ENCODE measurements at regions not wholly inside any gene's neighbourhood (a gene's known extent, or its start where the extent isn't known, plus 50 kb on each side); places are given as distances from the start of the nearest gene placed in this dataset.
"Not testable (repeated sequence)": the region's sequence is repeated elsewhere in the genome, so short reads cannot be mapped to it uniquely, and the experiment has no call there.

GRCh38 chr2:219844401-219845091 is 217.1 kb downstream of the SLC4A3 start:
- no peak for DNase-seq

GRCh38 chr2:219848882-219849281 is 221.5 kb downstream of the SLC4A3 start:
- no peak for DNase-seq

- DNase-seq, result no peak
These were observed 223.7 kb downstream of the SLC4A3 start for GRCh38 chr2:219851169-219851568.

DNA sequence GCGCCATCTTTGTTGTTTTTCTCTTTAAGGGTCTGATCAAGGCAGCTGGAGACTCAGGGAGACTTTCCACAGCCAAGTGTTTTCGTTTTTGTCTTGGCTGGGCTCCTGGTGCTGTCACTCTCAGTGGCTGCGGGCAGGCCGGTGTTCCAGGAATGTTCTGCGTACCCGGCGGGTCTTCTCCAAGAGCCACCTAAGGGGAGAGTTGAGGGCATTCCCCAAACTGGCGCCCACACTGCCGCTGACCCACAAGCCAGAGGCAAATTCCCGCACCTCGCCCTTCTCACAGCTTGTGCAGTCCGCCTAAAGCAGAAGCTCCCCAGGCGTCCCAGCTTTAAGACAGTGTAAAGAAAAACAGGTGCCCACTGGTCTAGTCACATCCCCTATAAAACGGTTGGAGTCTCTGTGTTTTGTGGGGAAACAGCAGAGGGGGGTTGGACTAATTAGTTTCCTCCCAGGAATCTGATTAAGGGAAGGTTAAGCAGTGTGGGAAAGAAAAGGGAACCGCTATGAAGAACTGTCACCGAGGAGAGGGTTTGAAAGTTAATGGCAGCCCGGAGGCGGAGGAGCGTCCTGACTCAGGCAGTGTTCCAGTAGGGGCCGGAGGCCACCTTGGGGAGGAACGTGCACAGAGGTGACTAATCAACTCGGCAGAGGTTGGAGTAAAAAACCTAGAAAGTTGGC is 224.5 kb downstream of the SLC4A3 start:
- DNase-seq, result no peak

GRCh38 chr2:219852626-219853025 is 225.2 kb downstream of the SLC4A3 start:
- DNase-seq, result no peak

GRCh38 chr2:219856602-219857001 is 229.2 kb downstream of the SLC4A3 start:
- no peak for DNase-seq

DNA sequence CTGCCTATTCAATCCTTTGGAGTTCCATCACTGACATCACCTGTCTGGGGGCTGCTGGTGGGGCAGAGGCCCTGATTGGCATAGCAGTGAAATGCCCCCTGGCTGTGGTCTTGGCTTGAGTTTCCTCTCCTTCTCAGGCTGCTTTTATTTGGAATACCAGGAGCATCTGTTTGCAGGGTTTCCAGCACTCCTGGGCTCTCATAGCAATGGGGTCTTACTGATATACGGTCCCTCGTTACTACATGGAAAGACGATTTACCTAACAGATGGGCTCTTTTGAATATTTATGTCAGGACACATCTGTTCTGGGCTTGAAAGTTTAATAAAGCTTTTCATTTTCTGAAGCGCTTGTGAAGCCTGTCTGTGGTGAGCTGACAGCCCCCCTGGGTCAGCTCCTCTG is 230.3 kb downstream of the SLC4A3 start:
- DNase-seq, result no peak

DNA sequence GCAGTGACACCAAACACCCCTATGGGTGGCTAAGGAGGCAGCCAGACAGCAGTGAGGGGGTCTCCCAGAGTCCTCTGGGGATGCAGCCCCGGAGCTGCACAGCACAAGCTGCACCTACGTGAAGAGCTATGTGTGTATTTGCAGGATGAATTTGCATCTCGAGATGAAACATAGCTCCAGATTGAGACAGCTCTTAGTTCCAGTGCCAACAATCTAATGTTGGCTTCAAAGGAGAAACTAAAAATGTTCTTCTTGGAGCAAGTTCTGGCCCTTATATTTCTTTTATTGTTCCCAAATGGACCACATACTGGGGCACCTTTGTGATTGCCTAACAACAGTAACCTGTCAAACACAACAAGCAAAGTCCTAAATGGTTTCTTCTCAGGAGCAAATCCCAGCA is 233.9 kb downstream of the SLC4A3 start:
- DNase-seq, result no peak

DNA sequence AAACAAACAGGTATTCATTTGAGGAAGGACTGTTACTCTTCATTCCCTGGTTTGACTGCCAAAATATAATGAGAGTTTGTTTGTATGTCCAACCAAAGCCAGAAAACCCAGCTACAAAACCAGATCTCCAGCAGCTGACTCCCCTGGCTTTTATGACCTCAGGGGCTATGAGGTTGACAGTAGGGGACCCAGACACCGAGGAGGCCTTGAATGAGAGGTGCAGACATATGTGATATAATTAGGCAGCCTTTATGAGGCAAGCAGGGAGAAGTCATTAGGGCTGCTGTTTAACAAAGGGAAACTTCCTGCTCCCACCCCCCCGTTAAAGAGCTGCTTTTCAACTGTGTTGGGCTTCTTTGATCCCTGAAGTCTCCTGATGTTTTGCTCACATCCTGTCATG is 236.7 kb downstream of the SLC4A3 start:
- DNase-seq, result no peak

DNA sequence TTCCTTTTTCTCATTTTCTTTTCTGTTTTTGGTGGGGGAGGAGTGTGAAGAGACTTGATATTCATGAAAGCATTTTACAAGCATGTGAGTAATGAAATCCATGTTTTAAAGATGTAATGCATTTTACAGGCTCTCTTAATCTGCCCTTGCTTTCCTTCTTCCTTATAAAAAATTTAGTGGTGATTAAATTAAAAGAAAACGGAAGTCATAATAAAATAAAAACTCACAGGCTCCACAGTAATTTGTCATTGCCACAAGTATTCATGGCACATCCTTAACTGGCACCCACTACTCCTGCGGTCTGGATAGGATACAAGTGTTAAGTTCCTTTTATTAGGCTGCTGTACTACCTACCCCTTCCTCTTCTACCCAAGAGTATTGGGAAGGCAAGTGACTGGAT is 241.2 kb downstream of the SLC4A3 start:
- DNase-seq, result no peak

- no peak for DNase-seq
These were observed 242.6 kb downstream of the SLC4A3 start for GRCh38 chr2:219870041-219870440.

- DNase-seq, result no peak
These were observed 243.9 kb downstream of the SLC4A3 start for GRCh38 chr2:219871351-219871750.

GRCh38 chr2:219875036-219875435 is 247.6 kb downstream of the SLC4A3 start:
- no peak for DNase-seq

DNA sequence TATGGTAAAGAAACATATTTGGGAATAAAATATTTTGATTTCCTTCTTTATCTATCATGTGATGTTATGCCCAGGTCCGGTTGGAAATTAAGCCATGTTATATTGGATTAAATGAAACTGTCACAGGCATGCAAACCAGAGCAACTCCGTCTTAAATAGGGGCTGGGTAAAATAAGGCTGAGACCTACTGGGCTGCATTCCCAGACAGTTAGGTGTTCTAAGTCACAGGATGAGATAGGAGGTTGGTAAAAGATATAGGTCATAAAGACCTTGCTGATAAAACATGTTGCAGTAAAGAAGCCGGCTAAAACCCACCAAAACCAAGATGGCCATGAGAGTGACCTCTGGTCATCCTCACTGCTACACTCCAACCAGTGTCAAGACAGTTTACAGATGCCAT is 248.6 kb downstream of the SLC4A3 start:
- not testable (repeated sequence) for DNase-seq

- no peak for DNase-seq
These were observed 249.5 kb downstream of the SLC4A3 start for GRCh38 chr2:219876931-219877330.

GRCh38 chr2:219877728-219878127 is 250.3 kb downstream of the SLC4A3 start:
- no peak for DNase-seq

DNA sequence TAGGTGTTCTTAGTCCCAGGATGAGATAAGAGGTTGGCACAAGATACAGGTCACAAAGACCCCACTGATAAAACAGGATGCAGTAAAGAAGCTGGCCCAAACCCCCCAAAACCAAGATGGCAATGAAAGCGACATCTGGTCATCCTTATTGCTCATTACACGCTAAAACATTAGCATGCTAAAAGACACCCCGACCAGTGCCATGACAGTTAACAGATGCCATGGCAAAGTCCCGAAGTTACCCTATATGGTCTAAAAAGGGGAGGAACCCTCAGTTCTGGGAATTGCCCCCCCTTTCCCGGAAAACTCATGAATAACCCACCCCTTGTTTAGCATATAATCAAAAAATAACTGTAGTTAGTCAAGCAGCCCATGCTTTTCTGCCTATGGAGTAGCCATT is 251.1 kb downstream of the SLC4A3 start:
- DNase-seq, result no peak

DNA sequence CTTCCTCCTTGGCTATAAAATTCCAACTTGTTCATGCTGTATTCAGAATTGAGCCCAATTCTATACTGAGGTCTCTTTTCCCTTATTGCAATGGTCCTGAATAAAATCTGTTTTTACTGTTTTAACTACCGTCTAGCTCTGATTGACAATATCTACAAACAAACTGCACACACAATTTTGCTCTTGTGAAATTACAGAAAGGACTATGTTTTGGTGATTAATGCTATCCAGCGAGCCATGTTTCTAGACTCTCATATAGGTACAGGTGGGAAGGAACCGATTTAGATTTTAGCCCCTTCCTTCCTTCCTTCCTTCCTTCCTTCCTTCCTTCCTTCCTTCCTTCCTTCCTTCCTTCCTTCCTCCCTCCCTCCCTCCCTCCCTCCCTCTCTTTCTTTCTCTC is 254.4 kb downstream of the SLC4A3 start:
- no peak for DNase-seq

DNA sequence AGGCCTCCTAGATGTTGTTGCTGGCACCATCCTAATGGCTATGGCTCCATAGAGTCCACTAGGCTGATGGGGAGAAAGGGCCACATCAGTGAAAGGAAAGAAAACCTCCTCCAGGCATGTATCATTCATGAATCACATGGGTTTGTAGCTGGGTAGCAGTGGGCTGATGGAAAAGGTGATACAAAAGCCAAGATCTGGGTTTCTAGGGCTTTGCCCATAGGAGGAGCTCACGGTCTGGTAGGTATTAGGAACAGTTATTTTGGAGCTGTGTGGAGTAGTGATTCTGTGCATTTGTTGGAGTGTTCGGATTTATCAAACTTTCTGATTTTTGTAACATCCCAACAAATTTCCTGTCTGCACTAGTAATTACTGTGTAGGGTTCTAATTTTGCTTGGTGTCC is 259.2 kb downstream of the SLC4A3 start:
- DNase-seq, result no peak

- no peak for DNase-seq
These were observed 260.4 kb downstream of the SLC4A3 start for GRCh38 chr2:219887870-219888269.

GRCh38 chr2:219893541-219893940 is 266.1 kb downstream of the SLC4A3 start:
- no peak for DNase-seq

- no peak for DNase-seq
These were observed 270.0 kb downstream of the SLC4A3 start for GRCh38 chr2:219897456-219897855.

DNA sequence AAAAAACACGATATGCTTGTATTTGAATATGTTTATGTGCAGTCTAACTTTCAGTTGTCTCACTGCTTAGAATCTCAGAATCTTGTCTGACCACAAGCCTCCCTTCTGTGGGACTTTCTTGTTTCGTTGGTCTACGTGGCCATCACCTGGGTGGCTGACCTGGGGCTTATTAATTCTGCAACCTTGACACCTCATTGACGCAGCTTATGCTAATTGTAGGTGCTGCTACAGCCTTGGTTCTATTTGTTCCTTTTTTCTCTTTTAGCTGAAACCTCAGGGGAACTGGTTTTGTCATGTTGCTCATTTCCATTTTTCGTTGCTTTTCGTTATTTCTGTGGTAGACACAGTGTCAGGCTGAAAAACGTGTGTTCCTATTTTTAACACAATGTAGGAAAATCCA is 273.7 kb downstream of the SLC4A3 start:
- no peak for DNase-seq

DNA sequence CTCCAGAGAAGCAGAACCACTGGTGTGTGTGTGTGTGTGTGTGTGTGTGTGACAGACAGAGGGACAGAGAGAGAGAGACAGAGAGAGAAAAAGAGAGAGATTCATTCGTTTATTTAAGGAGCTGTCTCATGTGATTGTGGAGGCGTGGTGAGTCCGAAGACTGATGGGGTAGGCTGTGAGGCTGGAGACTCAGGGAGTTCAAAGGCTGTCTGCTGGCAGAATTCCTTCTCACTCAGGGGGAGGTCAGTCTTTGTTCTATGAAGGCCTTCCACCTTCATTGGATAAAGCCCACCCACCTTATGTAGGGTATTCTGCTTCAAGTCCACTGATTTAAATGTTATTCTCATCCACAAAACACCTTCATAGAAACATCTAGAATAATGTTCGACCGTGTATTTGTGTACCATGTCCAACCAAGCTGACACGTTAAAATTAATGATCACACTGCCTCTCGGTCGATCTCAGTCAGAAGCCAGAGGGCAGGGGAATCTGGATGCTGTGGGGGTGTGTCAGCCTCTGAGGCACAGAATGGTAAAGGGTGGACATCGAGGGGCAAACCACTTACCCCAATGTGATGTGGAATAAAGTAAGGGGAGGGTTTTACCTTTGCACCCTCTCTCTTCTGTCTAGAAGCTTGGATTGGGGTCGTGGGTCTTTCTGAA is 275.6 kb downstream of the SLC4A3 start:
- DNase-seq, result no peak
